GM12891 (cell line): ENCODE measurements at regions not wholly inside any gene's neighbourhood (a gene's known extent, or its start where the extent isn't known, plus 50 kb on each side); places are given as distances from the start of the nearest gene placed in this dataset.

ENCODE experiments used
- POLR2A ChIP-seq: IDR thresholded peaks from 2 replicates; pipeline ENCODE4 v1.6.1; 2011; ENCODE audit warnings: low read depth, low read length, control low read depth
- POLR2AphosphoS5 ChIP-seq: IDR thresholded peaks from 2 replicates; pipeline ENCODE4 v1.6.1; 2011; ENCODE audit warnings: low read depth, low read length, control low read depth

DNA sequence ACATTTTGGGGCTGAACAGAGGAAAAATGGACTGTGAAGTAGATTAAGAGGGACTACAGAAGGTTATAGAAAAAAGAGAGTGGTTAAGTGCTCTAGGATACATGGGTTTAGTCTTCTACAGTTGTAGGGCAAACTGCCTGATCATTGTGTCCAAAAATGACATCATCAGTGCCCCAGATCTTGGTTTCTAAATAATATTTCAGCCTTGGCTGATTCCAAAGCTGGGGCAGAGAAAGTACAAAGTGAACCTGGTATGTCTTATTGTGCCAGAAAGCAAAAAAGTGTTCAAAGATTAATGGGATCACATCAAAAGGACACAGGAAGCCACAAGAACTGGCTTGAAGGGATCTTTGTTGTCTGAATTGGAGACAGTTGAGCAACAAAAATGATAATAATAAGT is 97.1 kb upstream of the ZNF521 start:
- TF ChIP-seq POLR2A (no peak), POLR2AphosphoS5 (no peak)
